Left forelimb (tissue), 1 donor: ENCODE measurements at regions not wholly inside any gene's neighbourhood (a gene's known extent, or its start where the extent isn't known, plus 50 kb on each side); places are given as distances from the start of the nearest gene placed in this dataset.
"Not testable (repeated sequence)": the region's sequence is repeated elsewhere in the genome, so short reads cannot be mapped to it uniquely, and the experiment has no call there.

Experiments
- DNase-seq: peaks from one replicate; pipeline ENCODE4 v3.0.0-alpha.2; 2018; ENCODE audit warnings: low spot score

DNA sequence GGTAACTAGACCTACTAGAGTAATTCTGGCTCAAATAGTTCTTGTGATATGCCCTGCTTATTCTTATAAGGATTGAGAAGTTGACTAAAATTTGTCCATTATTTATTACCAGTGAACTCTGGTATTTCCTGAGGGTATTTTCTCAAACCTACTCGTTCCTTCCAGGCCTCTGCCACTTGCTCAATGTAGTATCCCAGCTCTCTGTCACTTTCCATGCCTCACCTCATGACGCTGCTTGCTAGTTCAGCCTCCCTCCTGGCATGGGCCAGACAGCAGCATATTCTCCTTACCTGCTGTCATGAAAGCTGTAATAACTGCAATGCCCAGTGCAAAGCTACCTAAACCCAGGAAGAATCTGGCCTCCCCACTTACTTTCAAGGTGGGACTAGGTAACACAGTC is 602.9 kb upstream of the ADAMTS5 start:
- DNase-seq: no peak

DNA sequence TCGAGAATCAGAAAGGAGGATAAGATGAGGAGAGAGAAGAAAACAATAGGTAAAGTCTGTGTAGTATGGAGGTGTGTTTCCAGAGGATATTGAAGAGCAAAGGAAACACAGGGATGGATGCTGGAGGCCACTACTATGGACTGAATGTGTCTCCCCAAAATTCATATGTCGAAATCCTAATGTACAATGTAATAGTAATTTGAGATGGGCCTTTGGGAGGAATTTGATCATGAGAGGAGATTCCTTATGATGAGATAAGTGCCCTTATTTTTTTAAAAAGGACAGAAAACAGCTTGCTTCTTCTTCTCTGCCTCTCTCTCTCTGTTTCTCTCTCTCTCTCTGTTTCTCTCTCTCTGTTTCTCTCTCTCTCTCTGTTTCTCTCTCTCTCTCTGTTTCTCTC is 602.2 kb upstream of the ADAMTS5 start:
- no peak for DNase-seq

DNA sequence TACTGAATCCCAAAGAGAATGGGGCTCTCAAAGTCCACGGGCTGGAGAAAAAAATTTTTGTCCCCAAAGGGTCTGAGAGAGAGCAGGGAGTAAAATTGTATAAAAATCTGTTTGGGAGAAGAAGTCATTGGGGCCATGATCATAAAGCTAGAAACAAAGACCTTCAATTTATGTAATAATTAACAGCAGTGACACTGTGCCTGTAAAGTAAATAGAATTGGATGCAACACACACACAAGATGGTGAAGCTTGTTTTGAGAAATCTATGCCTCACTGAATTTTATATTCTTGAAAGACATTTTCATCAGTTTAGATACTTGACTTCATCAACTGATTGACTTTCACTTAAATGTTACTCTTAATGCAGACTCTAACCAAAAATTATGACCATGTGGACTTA is 600.5 kb upstream of the ADAMTS5 start:
- DNase-seq: no peak

DNA sequence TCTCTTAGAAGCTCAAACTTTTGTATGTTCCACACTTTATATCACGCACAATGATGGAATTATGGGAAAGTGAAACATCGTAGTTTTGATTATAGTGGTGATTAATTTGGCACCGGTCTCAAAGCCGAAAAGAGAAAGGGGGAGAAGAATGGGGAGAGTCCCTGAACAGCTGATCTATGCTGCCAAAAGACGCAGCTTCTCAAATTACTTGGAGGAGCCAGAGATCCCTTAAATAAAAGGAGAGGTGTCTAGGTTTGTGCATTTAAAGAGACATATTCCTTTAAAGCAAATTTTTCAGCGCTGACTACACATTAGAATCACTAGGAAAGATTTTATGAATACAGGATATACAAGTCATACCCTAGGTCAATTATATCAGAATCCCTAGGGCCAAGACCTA is 599.6 kb upstream of the ADAMTS5 start:
- DNase-seq: no peak

DNA sequence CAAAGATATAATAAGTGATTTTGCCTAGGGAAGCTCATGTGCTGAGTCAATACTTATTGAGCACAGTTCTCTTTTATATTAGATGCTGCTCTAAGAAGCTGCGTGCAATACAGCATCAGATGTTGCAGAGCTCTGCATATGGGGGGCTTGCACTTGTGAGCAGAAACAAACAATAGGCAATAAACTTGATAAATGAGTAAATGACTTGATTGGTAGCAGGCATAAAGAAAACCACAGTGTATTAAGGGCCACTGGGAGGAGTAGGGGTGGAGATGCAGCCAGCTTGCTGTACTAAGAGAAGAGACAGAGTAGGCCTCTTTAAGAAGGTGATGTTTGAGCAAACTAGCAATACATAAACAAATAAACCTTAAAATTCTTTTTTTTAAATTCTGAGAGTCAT is 598.5 kb upstream of the ADAMTS5 start:
- DNase-seq: no peak

DNA sequence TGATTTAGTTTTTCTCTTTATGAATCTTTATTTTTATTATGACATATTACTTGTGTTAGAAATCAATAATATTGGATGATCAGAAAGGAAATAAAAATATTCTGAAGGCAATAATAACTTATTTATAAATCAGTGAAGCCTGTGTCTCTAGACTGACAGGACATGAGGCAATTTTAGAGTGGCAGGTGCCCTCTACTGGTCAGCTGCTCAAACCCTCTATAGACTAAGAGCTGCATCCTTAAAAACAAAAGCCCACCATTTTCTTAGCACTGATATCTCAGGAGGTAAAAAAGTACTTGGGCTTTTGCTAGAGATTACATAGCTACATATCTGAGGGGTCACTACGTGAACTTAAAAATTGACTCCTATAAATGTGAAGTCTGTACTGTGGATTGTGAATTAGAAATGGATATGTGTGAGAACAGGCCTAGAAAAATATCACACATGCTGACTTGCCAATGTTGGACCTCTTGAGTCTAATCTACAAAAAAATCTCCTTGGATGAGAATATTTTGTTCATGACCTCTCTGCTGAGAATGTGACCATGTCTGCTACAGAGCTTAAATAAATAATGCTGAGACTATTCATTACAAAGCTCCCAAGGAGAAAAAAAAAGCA is 597.9 kb upstream of the ADAMTS5 start:
- no peak for DNase-seq

DNA sequence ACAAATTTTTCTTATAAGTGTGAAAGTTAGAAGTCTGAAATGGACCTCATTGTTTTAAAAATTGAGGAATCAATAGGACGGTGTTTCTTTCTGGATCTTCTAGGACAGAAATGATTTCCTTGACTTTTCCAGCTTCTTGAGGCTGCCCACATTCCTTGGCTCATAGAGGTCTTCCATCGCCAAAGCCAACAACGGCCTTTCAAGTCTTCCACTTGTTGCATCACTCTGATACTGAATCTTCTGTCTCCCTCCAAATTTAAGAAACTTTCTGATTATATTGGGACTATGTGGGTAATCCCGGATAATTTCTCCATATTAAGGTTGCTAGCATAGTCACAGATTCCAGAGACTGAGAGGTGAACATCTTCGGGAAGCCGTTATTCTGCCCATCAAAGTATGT is 595.4 kb upstream of the ADAMTS5 start:
- DNase-seq: no peak

DNA sequence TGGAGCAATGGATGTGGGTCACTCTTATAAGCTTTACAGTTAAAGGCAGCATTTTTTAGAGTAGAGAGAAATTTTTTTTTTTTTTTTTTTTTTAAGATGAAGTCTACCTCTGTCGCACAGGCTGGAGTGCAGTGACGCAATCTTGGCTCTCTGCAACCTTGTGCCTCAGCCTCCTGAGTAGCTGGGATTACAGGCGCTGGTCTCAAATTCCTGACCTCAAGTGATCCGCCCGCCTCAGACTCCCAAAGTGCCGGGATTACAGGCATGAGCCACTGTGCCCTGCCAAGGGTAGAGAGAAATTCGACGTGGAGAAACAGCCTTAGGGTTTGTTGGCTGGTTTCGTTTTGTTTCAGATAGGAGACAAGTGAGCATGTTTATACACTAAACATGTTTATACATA is 594.2 kb upstream of the ADAMTS5 start:
- DNase-seq: no peak

DNA sequence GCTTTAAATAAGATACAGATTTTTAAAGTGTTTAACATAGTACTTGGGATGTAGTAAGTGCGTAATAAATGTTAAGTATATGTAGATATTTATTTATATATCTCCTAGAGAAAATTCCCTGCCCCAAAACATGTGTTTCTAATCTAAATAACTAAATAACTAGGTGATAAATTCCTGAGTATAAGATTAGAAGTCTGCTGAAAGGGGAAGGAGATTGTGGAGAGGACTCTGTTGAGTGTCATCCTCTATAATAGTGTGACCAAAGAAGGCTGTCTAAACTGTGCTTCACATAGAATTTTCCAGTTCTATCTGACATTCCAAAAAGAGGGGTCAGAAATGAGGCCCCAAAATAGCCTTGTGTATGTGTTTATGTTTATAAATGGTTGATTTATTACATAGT is 590.5 kb upstream of the ADAMTS5 start:
- no peak for DNase-seq

DNA sequence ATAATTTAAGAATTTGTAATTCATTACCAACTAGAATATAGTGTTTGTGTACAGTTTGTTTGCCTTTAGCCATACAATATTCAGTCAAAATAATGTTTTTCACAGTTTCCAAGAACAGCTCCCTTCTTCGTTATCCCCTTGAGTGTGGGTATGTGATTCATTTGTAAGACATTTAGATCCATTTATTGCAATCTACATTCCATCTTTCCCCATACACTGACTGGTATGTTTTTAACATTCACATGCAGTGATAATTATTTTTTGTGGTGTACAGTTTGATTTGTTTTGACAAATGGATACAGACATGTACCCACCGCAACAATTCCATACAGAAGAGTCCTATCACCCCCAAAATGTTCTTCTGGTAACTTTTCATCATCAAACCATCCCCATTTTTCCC is 589.1 kb upstream of the ADAMTS5 start:
- DNase-seq: no peak

DNA sequence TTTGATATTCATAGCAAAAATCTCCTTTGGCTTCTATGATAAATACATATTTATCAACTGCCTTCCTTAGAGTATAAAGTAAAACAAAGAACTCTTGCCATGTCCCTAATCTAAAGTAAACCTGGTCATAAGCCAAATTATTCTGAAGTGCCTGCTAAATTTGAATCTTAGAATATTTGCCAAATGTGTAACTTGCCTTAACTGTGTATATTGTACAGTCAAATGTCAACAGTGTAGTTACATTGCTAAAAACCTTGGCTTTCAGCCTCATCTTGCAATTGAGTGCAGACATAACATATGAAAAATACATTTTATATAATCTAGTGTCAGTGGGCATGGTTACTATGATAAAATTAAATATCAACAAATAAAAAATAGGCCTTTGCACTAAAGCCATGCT is 583.4 kb upstream of the ADAMTS5 start:
- no peak for DNase-seq

DNA sequence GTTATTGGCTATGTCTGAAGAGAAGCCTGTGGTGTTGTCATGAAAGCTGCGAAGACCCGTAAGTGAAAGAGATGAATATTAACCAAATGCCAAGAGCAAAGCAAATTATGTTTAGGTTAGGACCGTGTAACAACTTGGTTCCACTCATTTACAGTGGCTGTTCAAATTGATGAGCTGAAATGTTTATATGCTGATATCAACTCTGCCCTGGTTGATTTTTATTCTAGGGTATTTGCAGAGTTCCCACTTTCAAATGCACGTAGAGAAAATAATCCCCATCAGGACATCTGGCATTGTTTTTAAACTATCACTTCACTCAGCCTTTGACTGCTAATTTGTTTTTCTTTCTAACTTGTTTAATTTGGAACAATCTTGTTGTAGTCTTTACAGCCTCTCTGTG is 581.6 kb upstream of the ADAMTS5 start:
- no peak for DNase-seq

DNA sequence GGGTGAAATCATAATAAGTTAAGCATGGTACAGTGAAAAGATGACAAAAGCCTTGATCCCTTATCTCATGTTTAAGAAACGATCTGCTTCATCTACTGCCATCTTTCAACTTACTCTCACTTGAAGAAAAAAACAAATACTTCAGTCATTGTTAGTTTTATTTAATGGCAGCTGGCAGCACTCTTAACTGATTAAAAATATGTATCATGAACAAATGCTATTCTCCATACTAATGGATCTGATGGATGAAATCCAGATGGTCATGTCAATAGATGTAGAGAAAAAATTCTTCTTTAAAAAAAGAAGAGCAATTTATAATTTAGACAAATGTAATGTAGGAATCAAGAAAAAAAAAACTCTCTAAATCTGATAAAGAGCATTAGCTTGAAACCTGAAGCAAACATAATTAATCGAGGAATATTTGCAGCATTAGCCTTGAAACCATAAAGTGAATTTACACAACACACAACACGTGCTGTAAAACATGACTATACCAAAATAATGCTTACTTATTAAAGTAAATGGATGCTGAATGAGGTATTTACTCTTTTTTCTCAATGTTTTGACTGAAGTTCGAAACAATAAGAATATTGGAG is 579.0 kb upstream of the ADAMTS5 start:
- DNase-seq: no peak

DNA sequence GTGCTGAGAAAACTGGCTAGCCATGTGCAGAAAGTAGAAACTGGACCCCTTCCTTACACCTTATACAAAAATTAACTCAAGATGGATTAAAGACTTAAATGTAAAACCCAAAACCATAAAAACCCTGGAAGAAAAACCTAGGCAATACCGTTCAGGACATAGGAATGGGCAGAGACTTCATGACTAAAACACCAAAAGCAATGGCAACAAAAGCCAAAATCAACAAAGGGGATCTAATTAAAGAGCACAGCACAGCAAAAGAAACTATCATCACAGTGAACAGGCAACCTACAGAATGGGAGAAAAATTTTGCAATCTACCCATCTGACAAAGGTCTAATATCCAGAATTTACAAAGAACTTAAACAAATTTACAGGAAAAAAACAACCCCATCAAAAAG is 575.2 kb upstream of the ADAMTS5 start:
- not testable (repeated sequence) for DNase-seq

DNA sequence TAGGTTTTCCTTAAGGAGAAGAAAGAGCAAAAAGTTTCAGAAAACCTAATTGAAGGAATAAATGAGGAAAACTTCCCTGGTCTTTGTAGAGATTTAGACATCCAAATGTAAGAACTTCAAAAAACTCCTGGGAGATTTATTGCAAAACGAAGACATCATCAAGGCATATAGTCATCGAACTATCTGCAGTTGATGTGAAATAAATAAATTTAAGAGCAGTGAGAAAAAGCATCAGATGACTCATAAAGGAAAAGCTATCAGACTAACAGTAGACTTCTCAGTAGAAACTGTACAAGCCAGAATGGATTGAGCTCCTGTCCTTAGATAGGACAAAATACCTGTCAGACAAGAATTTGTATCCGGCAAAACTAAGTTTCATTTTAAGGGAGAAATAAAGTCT is 569.4 kb upstream of the ADAMTS5 start:
- no peak for DNase-seq

DNA sequence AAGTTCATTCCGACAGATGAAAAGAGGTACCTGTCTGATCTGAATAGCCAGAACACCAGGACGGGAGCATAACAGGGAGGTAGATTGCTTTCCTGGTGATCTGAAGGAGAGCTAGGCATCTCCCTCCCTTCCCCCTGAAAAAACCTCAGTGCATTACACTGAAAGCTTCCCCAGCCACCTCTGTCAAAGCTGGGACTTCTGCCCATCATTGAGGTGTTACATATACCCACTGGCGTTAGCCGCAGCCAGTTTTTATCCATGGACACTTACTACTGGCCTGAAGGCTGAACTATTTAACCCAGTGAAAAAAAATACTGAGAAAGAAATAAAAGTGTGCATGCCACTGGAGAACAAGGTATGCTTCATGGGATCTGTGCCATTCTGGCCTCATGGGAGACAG is 568.3 kb upstream of the ADAMTS5 start:
- no peak for DNase-seq

DNA sequence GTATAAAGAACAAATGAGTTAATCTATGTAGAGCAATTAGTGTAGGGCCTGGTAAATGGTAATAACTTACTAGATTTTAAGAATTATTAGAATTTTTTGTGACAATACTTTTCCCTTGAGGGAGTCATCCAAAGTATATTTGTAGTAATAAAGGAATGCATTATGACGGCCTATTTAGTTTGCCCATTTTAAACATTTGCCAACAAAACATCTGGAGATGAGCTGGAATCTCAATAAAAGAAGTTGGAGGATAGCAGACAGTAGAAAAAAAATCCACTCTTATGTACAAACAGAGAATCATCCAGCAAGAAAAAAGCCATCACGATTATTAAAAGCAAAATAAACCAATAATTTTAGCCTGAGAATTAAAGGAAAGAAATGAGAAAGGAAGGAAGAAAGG is 567.3 kb upstream of the ADAMTS5 start:
- no peak for DNase-seq

DNA sequence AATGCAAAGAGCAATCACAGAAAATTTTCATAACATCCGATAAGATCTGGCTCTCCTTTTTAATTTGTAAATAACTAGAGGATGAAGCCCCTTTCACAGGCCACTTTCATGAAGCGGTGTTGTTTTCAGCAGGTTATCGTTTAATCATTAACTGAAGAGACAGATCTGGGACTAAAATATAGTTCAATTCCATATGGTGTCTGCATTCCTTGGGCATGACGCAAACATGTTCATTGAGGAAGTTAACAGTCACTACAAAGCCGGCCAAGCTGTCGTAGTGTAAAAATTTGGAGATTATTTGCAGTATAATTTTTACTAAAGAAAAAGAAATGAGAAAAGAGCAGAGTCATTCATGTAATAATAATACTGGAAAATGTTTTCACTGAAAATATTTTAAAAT is 565.2 kb upstream of the ADAMTS5 start:
- no peak for DNase-seq

DNA sequence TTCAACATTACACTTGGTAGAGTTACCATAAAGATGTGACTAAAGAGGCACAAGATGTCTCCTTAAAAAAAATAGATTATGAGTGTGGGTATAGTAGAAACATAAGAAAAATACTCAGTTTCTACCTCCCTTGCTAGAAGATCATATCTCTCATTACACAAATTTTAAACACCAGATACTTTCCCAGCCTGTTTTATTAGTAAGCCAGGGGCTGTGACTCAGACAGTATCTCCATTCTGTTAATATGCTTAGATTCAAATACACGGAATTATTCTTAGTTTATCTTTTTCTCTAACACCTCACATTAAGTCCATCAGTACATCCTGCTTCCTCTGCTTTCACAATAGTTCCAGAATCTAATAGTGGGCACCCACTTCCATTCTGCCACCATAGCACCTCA is 561.8 kb upstream of the ADAMTS5 start:
- no peak for DNase-seq

DNA sequence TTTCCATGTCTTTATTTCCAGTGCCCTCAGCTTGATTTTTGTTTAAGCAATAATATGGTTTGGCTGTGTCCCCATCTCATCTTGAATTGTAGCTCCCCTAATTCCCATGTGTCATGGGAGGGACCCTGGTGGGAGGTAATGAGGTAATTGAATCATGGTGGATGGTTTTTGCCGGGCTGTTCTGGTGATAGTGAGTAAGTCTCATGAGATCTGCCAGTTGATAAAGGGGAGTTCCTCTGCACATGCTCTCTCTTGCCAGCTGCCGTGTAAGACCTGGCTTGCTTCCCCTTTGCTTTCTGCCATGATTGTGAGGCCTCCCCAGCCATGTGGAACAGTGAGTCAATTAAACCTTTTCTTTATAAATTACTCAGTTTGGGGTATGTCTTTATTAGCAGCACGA is 559.6 kb upstream of the ADAMTS5 start:
- DNase-seq: no peak

DNA sequence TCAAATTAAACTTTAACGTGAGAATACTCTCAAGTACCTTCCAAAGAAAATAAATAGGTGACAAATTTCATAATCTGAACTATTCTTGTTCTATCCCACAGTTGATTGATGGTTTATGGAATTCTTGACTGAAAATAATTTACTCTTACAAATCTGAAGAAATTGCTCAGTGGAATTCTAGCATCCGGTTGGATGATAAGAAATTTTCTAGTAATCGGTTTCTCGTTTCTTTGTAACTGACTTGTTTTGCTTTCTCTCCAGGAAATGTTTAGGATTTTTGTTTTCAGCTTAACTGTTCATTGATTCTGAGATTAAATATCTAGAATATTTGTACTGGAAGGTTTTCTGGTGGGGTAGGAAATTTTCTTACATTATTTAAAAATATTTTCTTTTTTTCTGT is 558.9 kb upstream of the ADAMTS5 start:
- no peak for DNase-seq

DNA sequence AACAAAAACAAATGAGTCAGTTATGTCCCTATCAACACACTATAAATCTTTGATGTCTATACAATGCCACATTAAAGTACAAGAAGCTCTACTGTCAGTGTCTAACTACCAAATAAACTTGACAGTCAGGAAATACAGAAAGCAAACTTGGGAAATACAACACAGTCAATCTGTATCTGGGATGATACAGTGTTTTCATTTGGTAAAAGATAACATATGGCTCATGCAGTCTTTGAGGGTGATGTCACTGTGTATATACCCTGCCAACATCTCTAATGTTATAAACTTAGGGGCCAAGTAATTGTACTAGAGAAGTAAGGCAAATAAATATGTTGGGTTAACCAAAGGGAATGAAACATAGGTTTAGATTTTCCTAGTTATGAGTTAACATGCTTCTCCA is 552.5 kb upstream of the ADAMTS5 start:
- no peak for DNase-seq

DNA sequence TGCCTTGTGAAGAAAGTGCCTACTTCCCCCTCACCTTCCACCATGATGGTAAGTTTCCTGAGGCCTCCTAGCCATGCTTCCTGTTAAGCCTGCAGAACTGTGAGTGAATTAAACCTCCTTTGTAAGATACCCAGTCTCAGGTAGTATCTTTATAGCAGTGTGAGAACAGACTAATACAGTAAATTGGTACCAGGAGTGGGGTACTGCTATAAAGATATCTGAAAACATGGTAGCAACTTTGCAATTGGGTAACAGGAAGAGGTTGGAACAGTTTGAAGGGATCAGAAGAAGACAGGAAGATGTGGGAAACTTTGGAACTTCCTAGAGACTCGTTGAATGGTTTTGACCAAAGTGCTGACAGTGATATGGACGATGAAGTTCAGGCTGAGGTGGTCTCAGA is 550.3 kb upstream of the ADAMTS5 start:
- DNase-seq: not testable (repeated sequence)

DNA sequence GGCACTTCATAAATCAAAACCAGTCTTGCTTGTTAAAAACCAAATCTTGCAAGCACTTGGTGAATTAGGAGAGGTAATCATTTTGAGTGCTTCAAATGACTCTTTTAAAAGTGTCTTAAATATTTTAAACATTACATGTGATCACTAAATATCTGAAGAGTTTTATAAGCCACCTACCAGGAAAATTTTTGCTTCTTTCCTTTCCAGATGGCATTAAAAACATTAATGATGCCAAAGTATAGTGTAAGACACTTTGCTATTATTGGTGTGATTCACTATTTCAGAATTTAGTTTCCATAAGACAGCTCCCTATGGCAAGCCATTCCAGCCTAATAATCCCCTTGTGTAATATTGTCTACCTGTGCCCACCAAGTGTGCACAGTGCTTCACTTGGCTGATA is 548.8 kb upstream of the ADAMTS5 start:
- DNase-seq: no peak

DNA sequence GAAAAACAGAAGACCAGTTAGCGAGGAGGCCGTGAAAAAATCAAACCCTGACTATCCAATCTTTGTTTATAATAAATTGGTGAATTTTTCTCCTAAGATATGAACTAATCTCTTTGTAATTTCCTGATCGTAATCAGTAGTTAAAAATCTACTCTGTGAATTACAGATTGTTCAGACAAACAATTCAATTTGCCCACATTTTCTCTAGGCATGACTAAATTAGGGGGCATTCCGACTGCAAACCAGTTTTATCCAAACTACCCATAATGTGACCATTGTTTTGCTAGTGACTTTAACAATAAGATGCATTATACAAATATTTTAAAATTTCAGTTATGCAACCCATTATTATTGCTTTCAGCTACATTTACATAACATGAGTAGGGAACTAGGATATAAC is 546.9 kb upstream of the ADAMTS5 start:
- no peak for DNase-seq
